ENCODE measurements at regions not wholly inside any gene's neighbourhood (a gene's known extent, or its start where the extent isn't known, plus 50 kb on each side); places are given as distances from the start of the nearest gene placed in this dataset.

GRCh38 chr14:71416392-71416791 is 509.1 kb downstream of the PCNX1 start:
- POLR2A ChIA-PET, result no interaction called here
- no peak overlapping the region for H3K27ac ChIP-seq (ENCODE audit: insufficient read depth, low read depth, low read length)

More at GRCh38 chr14:71416392-71416791, 509.1 kb downstream of the PCNX1 start:
- H3K4me3 ChIP-seq (replicated peaks in 1 of 3; ENCODE audit: insufficient read depth in 1 of 3, low read depth in 1 of 3, low read length in 3 of 3), result no peak overlapping the region
- no peaks in the 10 kb centered on the region for H4K20me1 ChIP-seq (replicated peaks; ENCODE audit: control insufficient read depth, extremely low read depth, insufficient read depth, low read length)
- H3K36me3 ChIP-seq (ENCODE audit: control insufficient read depth in 2 of 2, extremely low read depth in 1 of 2, insufficient read depth in 2 of 2, low read length in 2 of 2), result no peaks in the 10 kb centered on the region
- BruUV-seq (replicated peaks), result no TSS peak
- intact Hi-C loops (cut with micrococcal nuclease) (no loop called here), dilution Hi-C loops (cut with MboI; ENCODE audit: extremely low pct_ligation_motif_present, low sequenced_read_pairs) (no loop called here)
- H3K4me2 ChIP-seq (ENCODE audit: insufficient read depth, low read length), result no peak overlapping the region
- CTCF ChIA-PET, result no interaction called here
- no peak overlapping the region for H3K9ac ChIP-seq (replicated peaks; ENCODE audit: extremely low read depth, insufficient read depth, low read length)
- no peaks in the 10 kb centered on the region for H3K27me3 ChIP-seq (ENCODE audit: control insufficient read depth in 2 of 2, insufficient read depth in 2 of 2, low read length in 2 of 2)
- no peak overlapping the region for H2AFZ ChIP-seq (ENCODE audit: low read depth, low read length)
- no peaks in the 10 kb centered on the region for H3K9me1 ChIP-seq (replicated peaks; ENCODE audit: control insufficient read depth, extremely low read depth, insufficient read depth, low read length)
- H3K4me1 ChIP-seq (ENCODE audit: control insufficient read depth, extremely low read depth, insufficient read depth, low read length), result no peaks in the 10 kb centered on the region
- H3K79me2 ChIP-seq (ENCODE audit: control insufficient read depth, insufficient read depth, low read length), result no peaks in the 10 kb centered on the region
- FAIRE-seq, result no peak
- TF ChIP-seq MYC (IDR thresholded peaks at IDR 0.05; ENCODE audit: low read depth, low read length) (no peak), FOS (IDR thresholded peaks at IDR 0.05; ENCODE audit: borderline replicate concordance, insufficient read depth, low read length) (no peak), CTCF (IDR thresholded peaks at IDR 0.05; ENCODE audit: extremely low read depth in 1 of 2, insufficient read depth in 1 of 2, low read depth in 1 of 2, low read length in 2 of 2) (no peak), GATA2 (IDR thresholded peaks at IDR 0.05; ENCODE audit: insufficient read depth, insufficient read length, low read depth, low read length) (no peak), EZH2 (IDR thresholded peaks at IDR 0.05; ENCODE audit: borderline replicate concordance, low read depth, low read length, severe bottlenecking) (no peak), POLR2A (IDR thresholded peaks at IDR 0.05; ENCODE audit: low read depth, low read length) (no peak), MAX (IDR thresholded peaks at IDR 0.05; ENCODE audit: insufficient read depth, insufficient read length) (no peak)
- no peaks in the 10 kb centered on the region for H3K9me3 ChIP-seq (replicated peaks; ENCODE audit: control insufficient read depth, insufficient read depth, low read length)
- DNase-seq (ENCODE audit: low read depth, low spot score), result no peak
